Skeletal muscle satellite cell (primary cell): ENCODE measurements at regions not wholly inside any gene's neighbourhood (a gene's known extent, or its start where the extent isn't known, plus 50 kb on each side); places are given as distances from the start of the nearest gene placed in this dataset.

ENCODE experiments used
- H3K27me3 ChIP-seq: 2 replicates; pipeline ENCODE4 v1.7.0; 2013; ENCODE audit warnings: low read length; ENCODE audit not compliant: control insufficient read depth, insufficient read depth
- H3K36me3 ChIP-seq: 2 replicates; pipeline ENCODE4 v1.7.0; 2013; ENCODE audit warnings: mild to moderate bottlenecking, control low read depth, low read length; ENCODE audit not compliant: insufficient read depth
- H3K4me1 ChIP-seq: 2 replicates; pipeline ENCODE4 v1.7.0; 2013; ENCODE audit warnings: low read length; ENCODE audit not compliant: control insufficient read depth, insufficient read depth
- H3K4me2 ChIP-seq: 2 replicates; pipeline ENCODE4 v1.7.0; 2013; ENCODE audit warnings: mild to moderate bottlenecking, low read length
- H3K4me3 ChIP-seq: 2 replicates; pipeline ENCODE4 v1.7.0; 2013; ENCODE audit warnings: low read length
- H3K9ac ChIP-seq: 2 replicates; pipeline ENCODE4 v1.7.0; 2013; ENCODE audit warnings: mild to moderate bottlenecking, low read depth, low read length, moderate library complexity
- H3K9me3 ChIP-seq: replicated peaks from 2 replicates; pipeline ENCODE4 v1.7.0; 2013; ENCODE audit warnings: mild to moderate bottlenecking, control low read depth, low read length

DNA sequence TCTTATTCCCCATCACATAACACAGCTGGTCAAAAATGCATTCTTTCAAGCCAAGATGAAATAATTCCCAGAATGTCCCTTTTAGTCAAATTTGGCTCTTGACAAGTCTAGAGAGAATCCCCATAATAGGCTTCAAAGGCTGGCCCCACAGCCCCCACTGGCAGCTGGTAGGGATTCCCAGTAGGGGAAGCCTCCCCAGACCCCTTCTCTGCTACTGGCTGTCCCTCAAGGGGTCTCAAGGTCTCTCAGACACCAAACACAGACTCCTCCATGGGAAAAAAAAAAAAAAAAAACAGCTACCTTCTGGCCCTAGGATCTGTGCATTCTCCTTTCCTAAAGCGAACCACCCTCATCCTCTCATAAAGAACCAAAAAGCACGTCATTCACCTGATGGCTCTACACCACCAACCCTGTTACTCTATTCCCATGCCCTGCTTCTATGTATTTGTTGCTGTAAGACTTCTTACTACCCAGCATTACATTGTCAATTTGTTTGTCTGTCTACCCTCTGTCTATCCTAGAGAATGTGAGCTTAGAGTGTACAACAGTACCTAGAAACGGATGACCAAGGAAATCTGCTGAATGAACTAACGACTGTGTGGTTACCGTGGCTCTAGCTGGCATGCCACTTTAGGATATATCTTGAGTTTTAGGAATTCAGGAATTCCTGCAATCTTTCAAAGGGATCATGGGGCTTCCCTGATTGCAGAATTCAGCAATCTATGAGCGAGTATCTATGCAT is 164.1 kb upstream of the NSMCE3 start:
- no peaks in the 10 kb centered on the region for H3K36me3 ChIP-seq
- no peak overlapping the region for H3K4me3 ChIP-seq
- no peaks in the 10 kb centered on the region for H3K27me3 ChIP-seq
- H3K4me2 ChIP-seq, result no peak overlapping the region
- H3K4me1 ChIP-seq, result no peaks in the 10 kb centered on the region
- peaks cover 4% of the 10 kb centered on the region for H3K9me3 ChIP-seq
- H3K9ac ChIP-seq, result no peak overlapping the region

GRCh38 chr15:29433050-29433318 is 163.4 kb upstream of the NSMCE3 start:
- Histone ChIP-seq H3K4me2 (no peak overlapping the region), H3K4me3 (no peak overlapping the region), H3K4me1 (no peaks in the 10 kb centered on the region), H3K9me3 (peaks cover 4% of the 10 kb centered on the region), H3K36me3 (no peaks in the 10 kb centered on the region), H3K27me3 (no peaks in the 10 kb centered on the region), H3K9ac (no peak overlapping the region)

DNA sequence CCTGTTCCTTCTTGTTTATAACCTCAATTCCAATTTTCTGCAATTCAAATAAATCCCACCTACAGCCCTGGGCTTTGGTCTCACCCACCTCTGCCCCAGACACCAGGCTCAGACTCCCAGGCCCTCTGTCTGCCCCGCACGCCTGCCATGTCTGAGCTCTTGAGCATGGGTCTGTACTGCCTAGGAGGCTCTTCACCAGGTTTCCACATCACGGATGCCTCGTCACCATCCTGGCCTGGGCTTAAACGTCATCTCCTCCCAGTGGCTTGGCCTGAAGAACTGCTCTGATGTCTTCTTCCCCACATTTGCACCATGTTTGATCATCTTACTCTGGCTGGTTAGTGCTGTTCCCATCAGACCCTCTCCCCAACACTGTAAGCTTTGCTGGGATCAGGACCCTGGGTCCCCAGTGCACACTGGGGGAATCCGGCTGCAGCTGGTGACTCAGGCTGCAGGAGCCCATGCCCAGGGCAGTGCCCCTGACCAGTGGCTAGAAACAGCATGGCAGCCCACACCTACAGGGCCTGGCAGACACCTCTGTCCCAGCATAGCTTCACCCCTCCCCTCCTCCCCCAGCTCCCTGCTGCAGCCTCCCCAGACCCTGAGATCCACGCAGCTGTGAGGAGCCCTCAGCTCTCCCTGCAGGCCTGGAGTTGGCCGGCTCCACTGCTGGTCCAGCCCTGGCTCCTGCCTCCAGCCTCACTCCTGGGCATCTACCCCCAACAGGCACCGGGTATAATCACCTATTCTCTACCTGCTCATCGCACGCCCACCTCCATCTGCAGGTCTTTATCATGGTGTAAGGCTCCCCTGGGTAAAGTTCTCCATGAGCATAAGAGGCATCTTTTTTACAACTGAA is 162.8 kb upstream of the NSMCE3 start:
- no peaks in the 10 kb centered on the region for H3K36me3 ChIP-seq
- H3K27me3 ChIP-seq, result no peaks in the 10 kb centered on the region
- peaks cover 4% of the 10 kb centered on the region for H3K9me3 ChIP-seq
- no peaks in the 10 kb centered on the region for H3K4me1 ChIP-seq
- H3K9ac ChIP-seq, result no peak overlapping the region
- H3K4me2 ChIP-seq, result no peak overlapping the region
- H3K4me3 ChIP-seq, result no peak overlapping the region

- Histone ChIP-seq H3K36me3 (no peaks in the 10 kb centered on the region), H3K4me1 (no peaks in the 10 kb centered on the region), H3K4me2 (no peak overlapping the region), H3K9me3 (peaks cover 4% of the 10 kb centered on the region), H3K27me3 (no peaks in the 10 kb centered on the region), H3K4me3 (no peak overlapping the region), H3K9ac (no peak overlapping the region)
Observed at GRCh38 chr15:29430831-29431230, 161.2 kb upstream of the NSMCE3 start.

GRCh38 chr15:29430124-29430523 is 160.5 kb upstream of the NSMCE3 start:
- H3K36me3 ChIP-seq, result no peaks in the 10 kb centered on the region
- H3K27me3 ChIP-seq, result no peaks in the 10 kb centered on the region
- H3K9me3 ChIP-seq, result peaks cover 4% of the 10 kb centered on the region
- H3K4me1 ChIP-seq, result no peaks in the 10 kb centered on the region
- no peak overlapping the region for H3K9ac ChIP-seq
- no peak overlapping the region for H3K4me2 ChIP-seq
- H3K4me3 ChIP-seq, result no peak overlapping the region

DNA sequence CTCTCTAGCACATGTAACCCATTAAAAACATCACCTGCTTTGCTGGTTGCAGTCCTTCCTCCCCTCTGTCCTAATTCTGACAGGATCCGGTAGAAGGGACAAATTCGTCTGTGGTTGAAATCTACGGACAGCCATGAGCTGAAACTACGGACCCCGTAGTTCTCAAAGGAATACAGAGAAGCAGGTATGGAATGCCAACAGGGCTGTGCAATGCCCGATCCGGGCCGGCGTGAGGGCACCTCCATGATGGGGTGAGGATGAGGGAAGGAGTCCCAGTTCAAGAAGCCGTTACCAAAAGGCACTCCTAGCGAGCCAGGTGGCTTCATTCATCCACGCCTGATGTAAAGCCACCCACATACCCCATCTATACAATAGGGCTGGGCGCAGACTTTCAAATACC is 160.0 kb upstream of the NSMCE3 start:
- peaks cover 4% of the 10 kb centered on the region for H3K9me3 ChIP-seq
- no peaks in the 10 kb centered on the region for H3K27me3 ChIP-seq
- H3K36me3 ChIP-seq, result no peaks in the 10 kb centered on the region
- no peak overlapping the region for H3K9ac ChIP-seq
- H3K4me2 ChIP-seq, result no peak overlapping the region
- H3K4me1 ChIP-seq, result no peaks in the 10 kb centered on the region
- H3K4me3 ChIP-seq, result no peak overlapping the region

DNA sequence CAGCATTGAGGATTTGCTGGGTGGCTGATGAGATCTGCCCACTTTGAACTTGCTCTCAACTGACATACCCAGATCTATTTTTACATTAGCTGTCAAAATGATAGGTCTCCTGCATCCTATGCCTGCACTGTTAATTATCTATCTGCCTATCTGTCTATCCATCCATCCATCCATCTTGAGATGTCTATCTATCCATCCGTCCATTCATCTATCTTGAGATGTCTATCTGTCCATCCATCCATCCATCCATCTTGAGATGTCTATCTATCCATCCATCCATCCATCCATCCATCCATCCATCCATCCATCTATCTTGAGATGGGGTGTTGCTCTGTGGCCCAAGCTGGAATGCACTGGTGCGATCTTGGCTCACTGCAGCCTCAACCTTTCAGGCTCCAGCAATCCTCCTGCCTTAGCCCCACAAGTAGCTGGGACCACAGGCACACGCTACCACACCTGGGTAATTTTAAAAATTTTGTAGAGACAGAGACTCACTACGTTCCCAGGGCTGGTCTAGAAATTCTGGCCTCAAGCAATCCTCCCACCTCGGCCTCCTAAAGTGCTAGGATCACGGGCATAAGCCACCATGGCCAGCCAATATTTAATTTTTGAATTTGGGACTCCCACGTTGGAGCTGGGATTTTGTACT is 159.4 kb upstream of the NSMCE3 start:
- Histone ChIP-seq H3K4me1 (no peaks in the 10 kb centered on the region), H3K9ac (no peak overlapping the region), H3K36me3 (no peaks in the 10 kb centered on the region), H3K27me3 (no peaks in the 10 kb centered on the region), H3K9me3 (peaks cover 4% of the 10 kb centered on the region), H3K4me3 (no peak overlapping the region), H3K4me2 (no peak overlapping the region)

DNA sequence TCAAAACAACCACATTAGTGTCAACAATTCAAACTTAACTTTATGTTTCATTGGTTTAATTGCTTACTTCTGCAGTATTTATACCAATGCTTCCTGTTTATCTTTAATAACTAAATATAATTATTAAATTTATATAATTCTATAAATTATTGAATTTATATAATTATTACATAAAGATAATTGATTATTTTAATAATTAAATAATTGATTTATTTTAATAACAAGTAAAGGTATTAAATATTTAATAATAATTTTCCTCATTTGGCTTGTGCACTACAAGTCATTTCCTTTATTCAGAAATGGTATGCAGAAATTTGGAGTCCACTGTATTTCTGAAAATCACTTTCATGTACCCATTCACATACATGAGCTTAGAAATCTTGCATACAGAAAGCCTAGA is 156.2 kb upstream of the NSMCE3 start:
- Histone ChIP-seq H3K9ac (no peak overlapping the region), H3K27me3 (no peaks in the 10 kb centered on the region), H3K36me3 (no peaks in the 10 kb centered on the region), H3K4me1 (no peaks in the 10 kb centered on the region), H3K4me2 (no peak overlapping the region), H3K9me3 (peaks cover 7% of the 10 kb centered on the region), H3K4me3 (no peak overlapping the region)

DNA sequence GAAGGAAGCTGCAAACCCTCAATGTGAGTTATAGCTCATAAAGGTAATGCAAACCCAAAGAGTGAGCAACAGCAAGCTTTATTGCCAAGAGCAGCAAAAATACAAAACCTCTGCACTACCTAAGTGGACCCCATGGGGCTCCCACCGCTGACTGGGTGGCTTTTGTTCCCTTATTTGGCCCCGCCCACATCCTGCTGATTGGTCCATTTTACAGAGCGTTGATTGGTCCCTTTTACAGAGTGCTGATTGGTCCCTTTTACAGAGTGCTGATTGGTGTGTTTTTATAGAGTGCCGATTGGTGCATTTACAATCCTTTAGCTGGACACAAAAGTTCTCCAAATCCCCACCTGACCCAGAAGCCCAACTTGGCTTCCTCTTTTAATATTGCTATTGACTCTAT is 154.5 kb upstream of the NSMCE3 start:
- Histone ChIP-seq H3K36me3 (no peaks in the 10 kb centered on the region), H3K27me3 (no peaks in the 10 kb centered on the region), H3K4me3 (no peak overlapping the region), H3K9me3 (peaks cover 2% of the 10 kb centered on the region), H3K4me1 (no peaks in the 10 kb centered on the region), H3K9ac (no peak overlapping the region), H3K4me2 (no peak overlapping the region)

- Histone ChIP-seq H3K4me3 (no peak overlapping the region), H3K27me3 (no peaks in the 10 kb centered on the region), H3K36me3 (no peaks in the 10 kb centered on the region), H3K4me2 (no peak overlapping the region), H3K9ac (no peak overlapping the region), H3K9me3 (peaks cover 2% of the 10 kb centered on the region), H3K4me1 (no peaks in the 10 kb centered on the region)
Observed at GRCh38 chr15:29422606-29423005, 153.0 kb upstream of the NSMCE3 start.

DNA sequence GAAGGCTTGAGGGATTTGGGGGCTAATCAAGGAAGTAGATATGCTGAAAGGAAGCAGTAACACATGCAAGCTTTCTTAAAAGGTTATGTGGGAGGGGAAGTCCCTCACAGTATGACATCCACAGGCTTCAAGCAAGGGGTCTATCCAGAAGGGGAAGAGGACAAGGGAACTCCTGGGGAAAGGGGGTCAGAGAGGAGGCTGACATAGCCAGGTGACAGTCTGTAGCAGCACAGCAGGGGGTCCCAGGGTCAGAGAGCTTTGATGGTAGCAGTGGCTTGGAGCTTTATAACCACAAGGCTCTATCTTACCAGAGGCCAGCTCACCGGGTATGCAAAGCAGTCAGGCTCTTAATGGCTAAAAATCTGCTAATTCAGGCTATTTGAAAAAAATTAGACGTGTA is 150.6 kb upstream of the NSMCE3 start:
- Histone ChIP-seq H3K4me3 (no peak overlapping the region), H3K36me3 (no peaks in the 10 kb centered on the region), H3K27me3 (no peaks in the 10 kb centered on the region), H3K4me1 (no peaks in the 10 kb centered on the region), H3K9ac (no peak overlapping the region), H3K9me3 (peaks cover 2% of the 10 kb centered on the region), H3K4me2 (no peak overlapping the region)
